Transverse colon (tissue), 4 donors: ENCODE measurements at regions not wholly inside any gene's neighbourhood (a gene's known extent, or its start where the extent isn't known, plus 50 kb on each side); places are given as distances from the start of the nearest gene placed in this dataset.

Experiments used
- CTCF ChIP-seq, 5 experiments: fragments of 200-600 bp in 3 of 5; fragments of 450-650 bp in 2 of 5; sonication (generic) in 3 of 5; IDR thresholded peaks; 1 replicate in 2 of 5; 2 replicates in 3 of 5; pipeline ENCODE4 v1.5.1; 2016 to 2017; ENCODE audit warnings: antibody characterized with exemption in 5 of 5, inconsistent platforms in 3 of 5, mild to moderate bottlenecking in 2 of 5, moderate library complexity in 1 of 5
- EP300 ChIP-seq: sonication (generic); formaldehyde crosslinking; IDR thresholded peaks from one replicate; pipeline ENCODE4 v1.6.1; 2017; ENCODE audit warnings: antibody characterized with exemption, low read depth
- POLR2A ChIP-seq: fragments of 450-650 bp; IDR thresholded peaks from one replicate; pipeline ENCODE4 v1.6.1; 2016; ENCODE audit warnings: antibody characterized with exemption, mild to moderate bottlenecking, moderate library complexity
- POLR2AphosphoS5 ChIP-seq, 3 donors: sonication (generic); formaldehyde crosslinking; IDR thresholded peaks; one replicate each; pipeline ENCODE4 v1.6.1; 2016; ENCODE audit warnings: antibody characterized with exemption in 3 of 3

GRCh38 chr17:69749911-69750310 lies 325.1 kb upstream of the KCNJ16 start:
- TF ChIP-seq POLR2A (no peak), CTCF (IDR thresholded peaks at IDR 0.05) (no peak), EP300 (no peak), POLR2AphosphoS5 (IDR thresholded peaks at IDR 0.05) (no peak)
